OCI-M1 (cell line): ENCODE measurements at regions not wholly inside any gene's neighbourhood (a gene's known extent, or its start where the extent isn't known, plus 50 kb on each side); places are given as distances from the start of the nearest gene placed in this dataset.
"Not testable (repeated sequence)": the region's sequence is repeated elsewhere in the genome, so short reads cannot be mapped to it uniquely, and the experiment has no call there.

Source experiments
- DNase-seq: peaks from one replicate; lab custom pipeline; 2025; lab: John Stamatoyannopoulos, UW

- DNase-seq = peak; percentile 68
Observed at GRCh38 chr2:75894170-75894569, 183.5 kb upstream of the GCFC2 start.

- peak; percentile 66 for DNase-seq
Observed at GRCh38 chr2:75892490-75892889, 181.8 kb upstream of the GCFC2 start.

- no peak for DNase-seq
Observed at GRCh38 chr2:75882530-75882929, 171.8 kb upstream of the GCFC2 start.

- not testable (repeated sequence) for DNase-seq
Observed at GRCh38 chr2:75875606-75876005, 164.9 kb upstream of the GCFC2 start.

GRCh38 chr2:75871762-75872614, 161.3 kb upstream of the GCFC2 start:
- not testable (repeated sequence) for DNase-seq

- DNase-seq = peak; percentile 19
Observed at GRCh38 chr2:75870651-75871137, 160.0 kb upstream of the GCFC2 start.

- DNase-seq = no peak
Observed at GRCh38 chr2:75870133-75870532, 159.4 kb upstream of the GCFC2 start.

GRCh38 chr2:75865702-75866101, 155.0 kb upstream of the GCFC2 start:
- DNase-seq = no peak

GRCh38 chr2:75865083-75865482, 154.4 kb upstream of the GCFC2 start:
- no peak for DNase-seq

GRCh38 chr2:75862547-75862946, 151.8 kb upstream of the GCFC2 start:
- DNase-seq = no peak

- DNase-seq = no peak
Observed at GRCh38 chr2:75853436-75853835, 142.7 kb upstream of the GCFC2 start.

GRCh38 chr2:75852639-75853038, 141.9 kb upstream of the GCFC2 start:
- no peak for DNase-seq

GRCh38 chr2:75846683-75847190, 136.0 kb upstream of the GCFC2 start:
- no peak for DNase-seq

GRCh38 chr2:75844651-75845050, 133.9 kb upstream of the GCFC2 start:
- no peak for DNase-seq

- not testable (repeated sequence) for DNase-seq
Observed at GRCh38 chr2:75834588-75834987, 123.9 kb upstream of the GCFC2 start.

GRCh38 chr2:75833386-75833785, 122.7 kb upstream of the GCFC2 start:
- DNase-seq = no peak

- no peak for DNase-seq
Observed at GRCh38 chr2:75828826-75829225, 118.1 kb upstream of the GCFC2 start.

GRCh38 chr2:75823515-75823914, 112.8 kb upstream of the GCFC2 start:
- not testable (repeated sequence) for DNase-seq

GRCh38 chr2:75822336-75822735, 111.6 kb upstream of the GCFC2 start:
- no peak for DNase-seq

- no peak for DNase-seq
Observed at GRCh38 chr2:75820693-75821092, 110.0 kb upstream of the GCFC2 start.

- no peak for DNase-seq
Observed at GRCh38 chr2:75810611-75811330, 100.1 kb upstream of the GCFC2 start.

- no peak for DNase-seq
Observed at GRCh38 chr2:75808793-75809535, 98.2 kb upstream of the GCFC2 start.
